HG02973 (cell line): ENCODE measurements at regions not wholly inside any gene's neighbourhood (a gene's known extent, or its start where the extent isn't known, plus 50 kb on each side); places are given as distances from the start of the nearest gene placed in this dataset.

Experiments used
- ATAC-seq: cut with Tn5 transposase; IDR thresholded peaks from one replicate; pipeline ENCODE4 v1.9.1; 2021; ENCODE audit warnings: moderate library complexity; ENCODE audit not compliant: unreplicated experiment

GRCh38 chr5:136425921-136426320 lies 60.6 kb upstream of the TRPC7 start:
- no peak for ATAC-seq

GRCh38 chr5:136424835-136425584 lies 59.7 kb upstream of the TRPC7 start:
- peak; percentile 78 for ATAC-seq

GRCh38 chr5:136423944-136424606 lies 58.7 kb upstream of the TRPC7 start:
- no peak for ATAC-seq

GRCh38 chr5:136420168-136420898 lies 55.0 kb upstream of the TRPC7 start:
- ATAC-seq, result no peak

- no peak for ATAC-seq
Measured at GRCh38 chr5:136418301-136418700, 53.0 kb upstream of the TRPC7 start.
